Heart right ventricle (tissue), 16 donors: ENCODE measurements at regions not wholly inside any gene's neighbourhood (a gene's known extent, or its start where the extent isn't known, plus 50 kb on each side); places are given as distances from the start of the nearest gene placed in this dataset.
"Not testable (repeated sequence)": the region's sequence is repeated elsewhere in the genome, so short reads cannot be mapped to it uniquely, and the experiment has no call there.

Source experiments
- ATAC-seq, 8 donors: fragments of 200-7000 bp; cut with Tn5 transposase; one replicate each; pipeline ENCODE4 v1.9.1; 2020; ENCODE audit warnings: mild to moderate bottlenecking in 8 of 8, moderate library complexity in 8 of 8, moderate number of reproducible peaks in 1 of 8
- DNase-seq, 2 donors: peaks; one replicate each; pipeline ENCODE4 v3.0.0-alpha.2; 2020
- H3K27ac ChIP-seq, 10 donors: fragments of 200-600 bp; sonication (generic) in 2 of 10; one replicate each; pipeline versions ENCODE4 v1.5.0 to v1.8.0; 2020 to 2022; ENCODE audit warnings: mild to moderate bottlenecking in 3 of 10
- H3K27me3 ChIP-seq, 7 donors: fragments of 200-600 bp; one replicate each; pipeline ENCODE4 v1.8.0; 2021 to 2022; ENCODE audit warnings: mild to moderate bottlenecking in 2 of 7
- H3K36me3 ChIP-seq, 9 donors: fragments of 200-600 bp; sonication (generic) in 1 of 9; one replicate each; pipeline versions ENCODE4 v1.5.0 to v1.8.0; 2020 to 2022; ENCODE audit warnings: mild to moderate bottlenecking in 2 of 9
- H3K4me1 ChIP-seq, 9 donors: fragments of 200-600 bp; sonication (generic) in 1 of 9; one replicate each; pipeline versions ENCODE4 v1.5.0 to v1.8.0; 2020 to 2022; ENCODE audit warnings: mild to moderate bottlenecking in 4 of 9
- H3K4me3 ChIP-seq, 10 donors: fragments of 200-600 bp; sonication (generic) in 2 of 10; one replicate each; pipeline versions ENCODE4 v1.5.0 to v1.8.0; 2020 to 2022; ENCODE audit warnings: mild to moderate bottlenecking in 7 of 10, moderate library complexity in 2 of 10
- H3K9me3 ChIP-seq, 11 donors: fragments of 200-600 bp in 10 of 11; sonication (generic) in 2 of 11; one replicate each; pipeline versions ENCODE4 v1.5.0 to v1.8.0; 2013 to 2022; ENCODE audit warnings: mild to moderate bottlenecking in 2 of 11, control low read depth in 1 of 11, moderate library complexity in 1 of 11
- CTCF ChIP-seq, 9 donors: fragments of 200-600 bp; sonication (generic) in 2 of 9; IDR thresholded peaks; one replicate each; pipeline versions ENCODE4 v1.5.0 to v1.8.0; 2021 to 2022; ENCODE audit warnings: antibody characterized with exemption in 9 of 9, mild to moderate bottlenecking in 5 of 9, moderate library complexity in 1 of 9
- WGBS, 2 donors: extraction: QIAGEN DNeasy Blood & Tissue Kit; methylation state at CpG; one replicate each; pipeline ENCODE4 v1.1.7; 2013; ENCODE audit warnings: inconsistent platforms in 1 of 2; 5-methylcytosine and 5-hydroxymethylcytosine counted together
- intact Hi-C, 10 donors: fragments of 100-400 bp; cut with DNase I; formaldehyde crosslinking; loops; one replicate each; pipeline versions ENCODE4 v1.11.1 to v1.14.2; 2022
- donor health status: Arrhythmogenic right ventricular cardiomyopathy.
- donor health status: ischemic (EF 13 %, LVEDD 7.1; RV severe dilation, severe dysfunction).
- donor health status: healthy with polysubstance abuse.
- donor health status: DM: no; HTN: yes; CAD: no.
- donor health status: DM: no; HTN: no; CAD: no.
- donor health status: ischemic (EF 25% LVEDD 6.9; RV normal size, moderate dysfunction).
- donor health status: ischemic (EF 25% LVEDD 5.7; RV mildly dilated, moderate dysfunction).
- donor health status: healthy.
- donor health status: DM: yes; HTN: yes; CAD: no.
- donor health status: Ischemic cardiomyopathy.
- donor health status: ischemic (EF 35%, LVEDD 5.7; RV mildly dilated, moderate dysfunction).
- donor health status: nonischemic (EF 11% LVEDD 7.7; RV severe dilation, severe dysfunction).
- donor health status: DM: yes; HTN: yes; CAD: no.
- donor health status: PGD.
- donor health status: ischemic (EF 29% LVEDD 5.4; RV normal size, mild dysfunction).
- donor health status: nonischemic (EF 23%, LVEDD 6.1; RV moderate dilation, normal function).

- Histone ChIP-seq H3K9me3 (no peaks in the 10 kb centered on the region), H3K36me3 (no peaks in the 10 kb centered on the region), H3K4me3 (no peak overlapping the region), H3K4me1 (peaks cover 0 to 6% (median under 1%) of the 10 kb centered on the region in 9 donors), H3K27me3 (no peaks in the 10 kb centered on the region), H3K27ac (peak overlapping the region in 1 of 10 donors; percentile 35)
- no peak for DNase-seq
- 77 to 79% methylated on average over 8 of the region's 8 CpGs for WGBS, 2 donors
- no peak for TF ChIP-seq CTCF (IDR thresholded peaks at IDR 0.05)
- peak in 1 of 8 donors; percentile 53 for ATAC-seq
- intact Hi-C loops = no loop called here
Measured at GRCh38 chr15:62907275-62907674, 135.3 kb upstream of the TPM1 start.

GRCh38 chr15:62908341-62908740, 134.2 kb upstream of the TPM1 start:
- H3K4me1 ChIP-seq = peaks cover 0 to 17% (median 9%) of the 10 kb centered on the region in 9 donors

GRCh38 chr15:62909257-62909656, 133.3 kb upstream of the TPM1 start:
- H3K9me3 ChIP-seq = no peaks in the 10 kb centered on the region
- no peak for DNase-seq
- H3K4me1 ChIP-seq = peaks cover 0 to 17% (median 9%) of the 10 kb centered on the region in 9 donors
- no peak overlapping the region for H3K27ac ChIP-seq
- TF ChIP-seq CTCF (IDR thresholded peaks at IDR 0.05) = no peak
- no peak overlapping the region for H3K4me3 ChIP-seq
- H3K36me3 ChIP-seq = no peaks in the 10 kb centered on the region
- no peaks in the 10 kb centered on the region for H3K27me3 ChIP-seq
- WGBS, 2 donors = 76 to 97% methylated on average over 3 of the region's 3 CpGs
- intact Hi-C loops = no loop called here
- ATAC-seq = no peak

More at GRCh38 chr15:62908341-62908740, 134.2 kb upstream of the TPM1 start:
- H3K36me3 ChIP-seq, H3K27ac ChIP-seq, DNase-seq, H3K9me3 ChIP-seq, intact Hi-C loops, ATAC-seq, H3K27me3 ChIP-seq, H3K4me3 ChIP-seq: not testable (repeated sequence)
- 85 to 89% methylated on average over 5 of the region's 5 CpGs for WGBS, 2 donors

- Histone ChIP-seq H3K27me3 (no peaks in the 10 kb centered on the region), H3K4me3 (no peak overlapping the region), H3K4me1 (peaks cover 0 to 12% (median 8%) of the 10 kb centered on the region in 9 donors), H3K9me3 (peaks cover 0 to 6% (median 0%) of the 10 kb centered on the region in 11 donors), H3K27ac (peak overlapping the region in 4 of 10 donors; percentile 6 to 37 (median 31)), H3K36me3 (no peaks in the 10 kb centered on the region)
- no peak for TF ChIP-seq CTCF (IDR thresholded peaks at IDR 0.05)
- DNase-seq = no peak
- intact Hi-C loops = no loop called here
- WGBS, 2 donors = 94 to 99% methylated on average over 3 of the region's 3 CpGs
- ATAC-seq = no peak
Measured at GRCh38 chr15:62912282-62912681, 130.3 kb upstream of the TPM1 start.

- WGBS, 2 donors = 42 to 48% methylated on average over 5 of the region's 5 CpGs
- Histone ChIP-seq H3K27me3 (no peaks in the 10 kb centered on the region), H3K36me3 (no peaks in the 10 kb centered on the region), H3K4me1 (peaks cover 0 to 12% (median 8%) of the 10 kb centered on the region in 9 donors), H3K9me3 (peaks cover 0 to 11% (median 0%) of the 10 kb centered on the region in 11 donors), H3K4me3 (no peak overlapping the region), H3K27ac (peak overlapping the region in 3 of 10 donors; percentile 6 to 37 (median 25))
- ATAC-seq = peak in 4 of 8 donors; percentile 42 to 65 (median 55)
- DNase-seq = no peak
- no peak for TF ChIP-seq CTCF (IDR thresholded peaks at IDR 0.05)
- intact Hi-C loops = no loop called here
Measured at GRCh38 chr15:62912808-62913207, 129.7 kb upstream of the TPM1 start.
